GM21526 (cell line): ENCODE measurements at regions not wholly inside any gene's neighbourhood (a gene's known extent, or its start where the extent isn't known, plus 50 kb on each side); places are given as distances from the start of the nearest gene placed in this dataset.

Experiments
- ATAC-seq: cut with Tn5 transposase; IDR thresholded peaks from one replicate; pipeline ENCODE4 v1.9.1; 2021; ENCODE audit warnings: moderate library complexity; ENCODE audit not compliant: unreplicated experiment, low FRiP score

DNA sequence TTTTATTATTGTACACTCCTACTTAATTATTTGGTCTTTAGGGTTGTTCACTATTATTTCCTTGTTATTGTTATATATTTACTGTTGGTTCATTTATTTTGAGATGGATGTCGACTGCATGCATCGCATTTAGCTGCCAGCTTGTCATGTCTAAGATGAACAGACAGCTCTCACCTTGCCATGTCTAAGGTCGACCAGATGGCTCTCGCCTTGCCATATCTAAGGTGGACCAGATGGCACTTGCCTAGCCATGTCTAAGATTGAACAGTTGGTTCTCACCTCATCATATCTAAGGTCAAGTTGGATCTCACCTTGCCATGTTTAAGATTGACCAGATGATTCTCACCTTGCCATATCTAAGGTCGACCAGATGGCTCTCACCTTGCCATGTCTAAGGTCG is 1440.9 kb downstream of the UQCRFS1 start:
- no peak for ATAC-seq

DNA sequence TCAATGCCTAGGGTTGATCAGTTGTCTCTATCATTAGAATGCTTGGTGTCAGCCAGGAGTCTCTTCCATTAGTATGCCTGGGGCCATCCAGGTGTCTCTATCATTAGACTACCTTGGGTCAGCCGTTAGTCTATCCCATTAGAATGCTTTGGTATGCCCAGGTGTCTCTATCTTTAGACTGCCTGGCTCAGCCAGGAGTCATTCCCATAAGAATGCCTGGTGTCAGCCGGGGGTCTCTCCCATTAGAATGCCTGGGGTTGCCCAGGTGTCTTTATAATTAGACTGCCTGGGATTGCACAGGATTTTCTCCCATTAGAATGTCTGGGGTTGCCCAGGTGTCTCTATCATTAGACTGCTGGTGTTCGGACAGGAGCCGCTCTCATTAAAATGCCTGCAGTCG is 1442.9 kb downstream of the UQCRFS1 start:
- ATAC-seq: no peak

DNA sequence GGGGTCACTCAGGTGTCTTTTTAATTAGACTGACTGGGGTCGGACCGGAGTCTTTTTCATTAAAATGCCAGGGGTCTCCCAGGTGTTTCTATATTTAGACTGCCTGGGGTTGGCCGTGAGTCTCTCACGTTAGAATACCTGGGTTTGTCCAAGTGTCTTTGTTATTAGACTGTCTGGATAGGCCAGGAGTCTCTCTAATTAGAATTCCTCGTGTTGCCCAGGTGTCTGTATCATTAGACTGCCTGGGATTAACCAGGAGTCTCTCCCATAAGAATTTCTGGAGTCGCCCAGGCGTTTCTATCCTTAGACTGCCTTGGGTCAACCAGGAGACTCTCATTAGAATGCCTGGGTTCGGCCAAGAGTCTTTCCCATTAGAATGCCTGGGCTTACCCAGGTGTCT is 1445.7 kb downstream of the UQCRFS1 start:
- no peak for ATAC-seq

DNA sequence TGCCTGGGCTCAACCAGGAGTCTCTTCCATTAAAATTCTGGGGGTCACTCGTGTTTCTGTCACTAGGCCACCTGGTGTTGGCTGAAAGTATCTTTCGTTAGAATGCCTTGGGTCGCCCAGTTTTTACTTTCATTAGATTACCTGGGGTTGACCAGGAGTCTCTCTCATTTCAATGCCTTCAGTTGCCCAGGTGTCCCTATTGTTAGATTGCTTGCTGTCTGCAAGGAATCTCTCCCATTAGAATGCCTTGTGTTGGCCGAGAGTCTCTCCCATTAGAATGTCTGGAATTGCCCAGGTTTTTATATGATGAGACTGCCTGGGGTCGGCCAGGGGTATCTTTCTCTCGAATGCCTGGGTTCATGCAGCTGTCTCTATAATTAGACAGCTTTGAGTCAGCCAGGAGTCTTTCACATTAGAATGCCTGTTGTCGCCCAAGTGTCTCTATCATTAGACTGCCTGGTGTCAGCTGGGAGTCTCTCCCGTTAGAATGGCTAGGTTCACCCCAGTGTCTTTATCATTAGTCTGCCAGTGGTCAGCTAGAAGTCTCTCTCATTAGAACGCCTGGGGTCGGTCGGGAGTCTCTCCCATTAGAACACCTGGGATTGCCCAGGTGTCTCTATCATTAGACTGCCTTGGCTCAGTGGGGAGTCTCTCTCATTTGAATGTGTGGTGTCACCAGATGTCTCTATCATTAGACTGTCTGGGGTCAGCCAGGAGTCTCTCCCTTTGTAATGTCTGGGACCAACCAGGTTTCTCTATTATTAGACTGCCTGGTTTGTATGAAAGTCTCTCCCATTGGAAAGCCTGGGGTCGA is 1446.8 kb downstream of the UQCRFS1 start:
- no peak for ATAC-seq

DNA sequence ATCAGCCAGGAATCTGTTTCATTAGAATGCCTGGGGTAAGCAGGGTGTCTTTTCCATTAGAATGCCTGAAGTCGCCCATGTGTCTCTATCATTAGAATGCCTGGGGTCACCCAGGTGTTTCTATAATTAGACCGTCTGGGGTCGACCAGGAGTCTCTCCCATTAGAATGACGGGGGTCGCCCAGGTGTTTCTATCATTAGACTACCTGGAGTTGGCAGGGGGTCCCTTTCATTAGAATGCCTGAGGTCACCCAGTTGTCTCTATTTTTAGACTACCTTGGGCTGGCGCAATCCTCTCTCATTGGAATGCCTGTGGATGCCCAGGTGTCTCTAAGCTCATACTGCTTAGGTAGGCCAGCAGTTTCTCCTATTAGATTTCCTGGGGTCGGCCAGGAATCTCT is 1447.6 kb downstream of the UQCRFS1 start:
- ATAC-seq: no peak

DNA sequence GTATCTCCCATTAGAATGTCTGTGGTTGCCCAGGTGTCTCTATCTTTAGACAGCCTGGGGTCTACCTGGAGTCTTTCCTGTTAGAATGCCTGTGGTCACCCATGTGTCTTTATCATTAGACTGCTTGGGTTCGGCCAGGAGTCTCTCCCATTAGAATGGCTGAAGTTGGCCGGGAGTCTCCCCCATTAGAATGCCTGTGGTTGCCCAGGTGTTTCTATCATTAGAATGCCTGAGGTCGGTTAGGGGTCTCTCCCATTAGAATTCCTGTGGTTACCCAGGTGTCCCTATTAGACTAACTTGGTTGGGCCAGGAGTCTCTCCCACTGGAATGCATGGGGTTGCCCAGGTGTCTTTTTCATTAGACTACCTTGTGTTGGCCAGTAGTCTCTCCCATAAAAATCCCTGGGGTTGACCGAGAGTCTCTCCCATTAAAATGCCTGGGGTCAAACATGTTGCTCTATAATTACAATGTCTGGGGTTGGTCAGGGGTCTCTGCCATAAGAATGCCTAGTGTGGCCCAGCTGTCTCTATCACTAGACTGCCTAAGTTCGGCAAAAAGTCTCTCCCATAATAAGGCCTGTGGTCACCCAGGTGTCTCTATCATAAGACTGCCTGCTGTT is 1448.7 kb downstream of the UQCRFS1 start:
- ATAC-seq: no peak

DNA sequence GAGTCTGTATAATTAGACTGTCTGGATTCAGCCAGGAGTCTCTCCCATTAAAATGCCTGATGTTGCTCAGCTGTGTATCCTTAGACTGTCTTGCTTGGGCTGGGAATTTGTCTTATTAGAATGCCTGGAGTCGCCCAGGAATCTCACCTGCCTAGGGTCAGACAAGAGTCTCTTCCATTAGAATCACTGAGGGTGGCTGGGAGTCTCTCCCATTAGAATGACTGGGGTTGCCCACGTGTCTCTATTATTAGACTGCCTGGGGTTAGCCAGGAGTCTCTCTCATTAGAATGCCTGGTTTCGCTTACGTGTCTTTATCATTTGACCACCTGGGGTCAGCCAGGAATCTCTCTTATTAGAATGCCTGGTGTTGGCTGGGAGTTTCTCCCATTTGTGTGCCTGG is 1450.0 kb downstream of the UQCRFS1 start:
- ATAC-seq: no peak

DNA sequence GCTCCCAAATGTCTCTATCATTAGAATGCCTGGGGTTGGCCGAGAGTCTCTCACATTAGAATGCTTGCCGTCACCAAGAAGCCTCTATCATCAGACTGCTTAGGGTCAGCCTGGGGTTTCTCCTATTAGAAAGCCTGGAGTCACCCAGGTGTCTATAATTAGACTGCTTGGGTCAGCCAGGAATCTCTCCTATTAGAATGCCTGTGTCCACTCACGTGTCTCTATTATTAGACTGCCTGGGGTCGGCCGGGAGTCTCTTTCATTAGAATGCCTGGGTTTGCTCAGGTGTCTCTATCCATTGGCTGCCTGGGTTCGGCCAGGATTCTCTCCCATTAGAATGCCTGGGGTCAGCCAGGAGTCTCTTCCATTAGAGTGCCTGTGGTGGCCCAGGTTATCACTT is 1453.1 kb downstream of the UQCRFS1 start:
- ATAC-seq: no peak

DNA sequence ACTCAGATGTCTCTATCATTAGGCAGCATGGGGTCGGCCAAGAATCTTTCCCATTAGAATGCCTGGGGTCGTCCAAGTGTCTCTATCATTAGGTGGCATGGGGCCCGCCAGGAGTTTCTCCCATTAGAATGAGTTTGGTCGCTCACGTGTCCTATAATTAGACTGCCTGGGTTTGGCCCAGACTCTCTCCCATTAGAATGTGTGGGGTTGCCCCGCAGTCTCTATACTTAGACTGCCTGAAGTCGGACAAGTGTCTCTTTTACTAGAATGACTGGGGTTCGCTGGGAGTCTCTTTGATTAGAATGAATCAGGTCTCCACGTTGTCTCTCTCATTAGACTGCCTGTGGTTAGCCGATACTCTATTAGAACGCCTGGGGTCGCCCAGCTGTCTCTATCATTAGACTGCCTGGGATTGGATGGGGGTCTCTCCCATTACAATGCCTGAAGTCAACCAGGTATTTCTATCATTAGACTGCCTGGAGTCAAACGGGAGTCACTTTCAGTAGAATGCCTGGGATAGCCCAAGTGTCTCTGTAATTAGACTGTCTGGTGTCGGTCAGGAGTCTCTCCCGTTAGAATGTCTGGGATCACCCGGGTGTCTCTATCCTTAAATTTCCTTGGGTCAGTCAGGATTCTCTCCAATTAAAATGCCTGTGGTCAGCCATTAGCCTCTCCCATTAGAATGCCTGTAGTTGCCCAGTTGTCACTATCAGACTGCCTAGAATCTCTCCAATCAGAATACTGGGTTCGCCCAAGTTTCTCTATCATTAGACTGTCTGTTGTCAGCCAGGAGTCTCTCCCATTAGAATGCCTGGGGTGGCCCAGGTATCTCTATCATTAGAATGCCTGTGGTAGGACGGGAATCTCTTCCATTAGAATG is 1454.1 kb downstream of the UQCRFS1 start:
- ATAC-seq: no peak

DNA sequence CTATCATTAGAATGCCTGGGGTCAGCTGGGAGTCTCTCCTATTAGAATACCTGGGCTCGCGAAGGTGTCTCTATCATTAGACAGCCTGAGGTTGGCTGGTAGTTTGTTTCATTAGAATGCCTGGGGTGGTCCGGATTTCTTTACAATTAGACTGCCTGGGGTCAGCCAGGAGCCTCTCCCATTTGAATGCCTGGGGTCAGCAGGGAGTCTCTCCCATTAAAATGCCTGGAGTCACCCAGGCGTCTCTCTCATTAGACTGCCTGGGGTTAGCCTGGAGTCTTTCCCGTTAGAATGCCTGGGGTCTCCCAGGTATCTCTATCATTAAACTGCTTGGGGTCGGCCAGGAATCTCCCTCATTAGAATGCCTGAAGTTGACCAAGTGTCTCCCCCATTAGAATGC is 1458.3 kb downstream of the UQCRFS1 start:
- ATAC-seq: no peak

DNA sequence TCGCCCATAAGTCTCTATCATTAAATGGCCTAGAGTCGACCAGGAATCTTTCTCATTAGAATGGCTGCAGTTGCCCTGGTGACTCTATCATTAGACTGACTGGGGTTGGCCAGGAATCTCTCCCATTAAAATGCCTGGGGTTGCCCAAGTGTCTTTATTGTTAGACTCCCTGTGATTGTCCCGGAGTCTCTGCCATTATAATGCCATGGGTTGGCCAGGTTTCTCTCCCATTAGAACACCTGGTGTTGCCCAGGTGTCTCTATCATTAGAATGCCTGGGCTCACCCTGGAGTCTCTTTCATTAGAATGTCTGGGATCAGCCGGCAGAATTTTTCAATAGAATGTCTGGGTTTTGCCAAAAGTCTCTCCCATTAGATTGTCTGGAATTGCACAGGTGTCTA is 1459.3 kb downstream of the UQCRFS1 start:
- no peak for ATAC-seq

DNA sequence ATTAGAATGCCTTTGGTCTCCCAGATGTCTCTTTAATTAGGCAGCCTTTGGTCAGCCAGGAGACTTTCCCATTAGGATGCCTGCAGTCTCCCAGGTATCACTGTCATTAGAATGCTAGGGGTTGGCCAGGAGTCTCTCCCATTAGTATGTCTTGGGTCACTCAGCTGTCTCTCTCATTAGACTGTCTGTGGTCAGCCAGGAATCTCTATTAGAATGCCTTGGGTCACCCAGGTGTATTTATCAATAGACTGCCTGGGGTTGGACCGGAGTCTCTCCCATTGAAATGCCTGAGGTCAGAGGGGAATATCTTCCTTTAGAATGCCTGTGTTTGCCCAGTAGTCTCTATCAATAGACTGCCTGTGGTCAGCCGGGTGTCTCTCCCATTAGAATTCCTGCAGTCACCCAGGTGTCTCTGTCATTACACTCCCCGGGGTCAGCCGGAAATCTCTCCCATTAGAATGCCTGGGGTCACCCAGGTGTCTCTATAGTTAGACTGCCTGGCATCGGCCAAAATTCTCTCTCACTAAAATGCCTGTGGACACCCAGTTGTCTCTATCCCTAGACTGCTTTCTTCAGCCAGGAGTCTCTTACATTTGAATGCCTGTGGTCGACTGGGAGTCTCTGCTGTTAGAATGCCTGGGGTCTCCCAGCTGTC is 1460.3 kb downstream of the UQCRFS1 start:
- ATAC-seq: no peak

DNA sequence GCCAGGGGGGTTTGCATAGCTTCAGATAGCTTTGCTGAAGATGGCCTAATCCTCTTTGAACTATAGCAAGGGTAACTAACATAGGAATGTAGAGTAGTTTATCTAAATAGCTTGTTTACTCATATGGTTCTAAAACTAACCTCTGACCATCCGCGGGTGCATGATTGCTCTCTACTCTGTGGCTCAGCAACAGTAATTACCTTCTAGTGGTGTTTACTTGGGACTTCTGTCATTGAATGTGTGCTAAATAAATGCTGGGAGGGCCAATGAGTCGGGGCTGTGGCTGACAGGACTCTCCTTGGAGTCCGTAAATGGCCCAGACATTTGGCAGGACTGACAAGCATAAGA is 1461.9 kb downstream of the UQCRFS1 start:
- ATAC-seq: no peak

DNA sequence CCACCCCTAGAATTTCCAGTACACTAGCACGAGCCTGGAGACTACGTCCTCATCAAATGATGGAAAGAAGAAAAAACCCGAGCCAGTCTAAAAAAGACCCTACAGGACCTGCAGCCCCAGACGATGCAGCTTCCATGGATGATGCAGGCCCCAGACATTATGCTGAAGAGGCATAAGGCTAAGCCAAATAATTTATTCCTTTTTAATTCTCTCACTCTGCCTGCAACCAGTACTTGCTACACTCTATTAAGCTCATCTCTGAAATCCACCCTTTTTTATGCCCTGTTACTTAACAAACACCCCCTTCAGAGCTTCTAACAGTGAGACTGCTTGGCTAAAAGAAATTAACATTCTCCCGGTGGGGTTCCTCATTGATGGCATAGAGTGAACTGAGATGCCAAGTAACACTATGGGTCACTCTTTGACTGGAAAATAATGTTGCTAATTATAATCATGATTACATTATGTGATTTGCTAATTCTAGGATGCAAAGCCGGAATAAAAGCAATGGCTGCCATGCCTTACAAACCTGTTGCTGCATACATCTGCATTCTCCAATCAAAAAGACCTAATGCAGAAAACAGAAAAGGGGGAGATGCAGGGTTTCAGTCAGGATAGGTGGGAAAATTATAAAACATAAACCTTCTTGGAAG is 1462.4 kb downstream of the UQCRFS1 start:
- no peak for ATAC-seq

DNA sequence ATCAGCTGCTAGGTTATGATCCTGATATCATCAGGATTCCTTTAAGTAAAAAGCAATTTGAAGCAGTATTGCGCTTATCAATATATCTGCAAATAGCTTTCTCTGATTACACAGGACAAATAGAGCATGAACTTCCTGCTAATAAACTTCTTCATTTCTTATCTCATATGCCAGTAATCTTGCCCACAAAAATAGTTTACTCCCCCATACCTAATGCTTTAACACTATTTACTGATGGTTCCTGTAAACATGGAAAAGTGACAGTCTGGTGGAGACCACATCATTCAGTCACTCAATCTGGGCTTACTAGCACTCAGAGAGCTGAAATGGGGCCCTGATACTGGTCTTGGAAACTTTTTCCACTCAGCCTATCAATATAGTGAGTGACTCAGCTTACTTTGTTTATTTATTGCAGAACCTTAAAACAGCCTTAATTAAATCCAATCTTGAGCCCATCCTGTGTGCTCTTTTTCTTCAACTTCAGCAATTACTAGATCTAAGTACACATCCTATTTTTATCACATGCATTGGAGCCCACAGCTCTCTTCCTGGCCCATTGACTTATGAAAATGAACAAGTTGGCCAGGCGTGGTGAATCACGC is 1464.3 kb downstream of the UQCRFS1 start:
- ATAC-seq: no peak

DNA sequence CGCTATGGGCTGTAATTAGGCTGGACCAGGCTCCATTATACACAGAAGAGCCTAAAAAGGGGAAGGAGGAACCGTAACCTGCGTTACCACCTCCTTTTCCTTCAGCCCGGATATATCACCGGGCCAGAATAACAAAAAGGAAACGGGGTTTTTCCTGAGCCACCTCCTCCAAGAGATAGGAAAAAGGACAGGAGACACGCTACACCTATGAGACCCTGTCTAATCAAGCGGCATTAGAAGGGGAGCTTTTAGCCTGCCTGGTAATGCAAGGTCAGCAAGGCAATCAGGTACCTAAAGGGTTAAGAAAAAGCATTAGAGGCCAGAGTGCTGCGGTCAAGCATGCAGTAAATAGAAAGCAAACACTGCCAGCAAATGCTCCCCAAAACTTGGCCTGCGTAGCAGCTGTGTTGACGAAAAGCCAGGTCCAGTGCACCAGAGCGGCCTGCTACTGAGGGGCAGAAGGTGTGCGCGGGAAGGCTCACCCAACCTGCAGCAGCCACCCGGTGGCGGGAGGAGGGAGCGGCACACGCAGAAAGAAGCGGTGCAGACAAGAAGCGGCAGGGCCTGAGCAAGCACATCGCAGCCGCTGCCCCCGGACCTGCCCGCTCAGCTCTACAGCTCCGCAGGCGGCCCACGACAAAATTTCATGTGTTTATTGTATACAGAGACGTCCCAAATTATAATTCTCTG is 1466.1 kb downstream of the UQCRFS1 start:
- no peak for ATAC-seq

DNA sequence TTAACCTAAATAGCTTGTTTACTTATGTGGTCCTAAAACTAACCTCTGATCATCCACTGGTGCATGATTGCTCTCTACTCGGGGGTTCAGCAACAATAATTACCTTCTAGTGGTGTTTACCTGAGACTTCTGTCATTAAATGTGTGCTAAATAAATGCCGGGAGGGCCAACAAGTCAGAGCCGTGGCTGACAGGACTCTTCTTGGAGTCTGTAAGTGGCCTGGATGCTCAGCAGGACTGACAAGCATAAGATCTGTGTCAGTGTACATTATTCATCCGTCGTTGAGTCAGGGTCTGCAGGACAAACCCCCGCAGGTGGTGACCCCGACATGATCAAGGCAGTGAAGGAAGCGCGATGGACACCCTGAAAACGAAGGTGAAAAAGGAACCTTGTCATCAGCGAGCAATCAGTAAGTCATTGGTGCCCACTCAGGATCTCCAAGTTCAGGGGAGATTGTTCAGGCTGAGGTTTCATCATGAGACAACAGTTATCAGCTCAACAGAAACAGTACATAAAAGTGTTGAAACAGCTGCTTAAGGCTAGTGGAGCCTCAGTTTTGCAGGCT is 1466.9 kb downstream of the UQCRFS1 start:
- no peak for ATAC-seq

DNA sequence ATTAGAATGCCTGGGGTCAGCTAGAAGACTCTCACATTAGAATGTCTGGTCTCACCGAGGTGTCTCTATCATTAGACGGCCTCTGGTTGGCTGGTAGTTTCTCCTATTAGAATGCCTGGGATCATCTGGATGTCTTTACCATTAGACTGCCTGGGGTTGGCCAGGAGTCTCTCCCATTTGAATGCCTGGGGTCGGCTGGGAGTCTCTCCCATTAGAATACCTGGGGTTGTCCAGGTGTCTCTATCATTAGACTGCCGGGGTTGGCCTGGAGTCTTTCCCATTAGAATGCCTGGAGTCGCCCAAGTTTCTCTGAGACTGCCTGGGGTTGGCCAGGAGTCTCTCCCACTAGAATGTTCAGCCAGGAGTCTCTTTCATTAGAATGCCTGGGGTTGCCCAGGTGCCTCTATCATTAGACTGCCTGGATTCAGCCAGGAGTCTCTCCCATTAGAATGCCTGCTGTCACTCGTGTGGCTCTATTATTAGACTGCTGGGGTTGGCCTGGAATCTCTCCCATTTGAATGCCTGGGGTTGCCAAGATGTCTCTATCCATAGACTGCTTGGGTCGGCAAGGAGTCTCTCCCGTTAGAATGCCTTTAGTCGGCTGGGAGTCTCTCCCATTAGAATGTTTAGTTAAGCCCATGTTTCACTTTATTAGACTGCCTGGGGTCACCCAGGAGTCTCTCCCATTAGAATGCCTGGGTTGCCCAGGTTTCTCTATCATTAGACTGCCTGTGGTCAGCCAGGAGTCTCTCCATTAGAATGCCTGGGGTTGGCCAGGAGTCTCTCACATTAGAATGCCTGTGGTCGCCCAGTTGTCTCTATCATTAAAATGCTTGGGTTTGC is 1467.8 kb downstream of the UQCRFS1 start:
- no peak for ATAC-seq
